Inflammatory macrophage treated with lipopolysaccharide for 1 hour (primary cell): ENCODE measurements at regions not wholly inside any gene's neighbourhood (a gene's known extent, or its start where the extent isn't known, plus 50 kb on each side); places are given as distances from the start of the nearest gene placed in this dataset.
"Not testable (repeated sequence)": the region's sequence is repeated elsewhere in the genome, so short reads cannot be mapped to it uniquely, and the experiment has no call there.

Experiments
- DNase-seq, 2 donors: peaks; one replicate each; pipeline ENCODE4 v3.0.0-alpha.2; 2020 to 2022

- no peak for DNase-seq
Observed at GRCh38 chr6:133758815-133759335, 130.0 kb upstream of the TCF21 start.

- no peak for DNase-seq
Observed at GRCh38 chr6:133759524-133759923, 129.4 kb upstream of the TCF21 start.

GRCh38 chr6:133761706-133762105 is 127.2 kb upstream of the TCF21 start:
- no peak for DNase-seq

GRCh38 chr6:133764008-133764753 is 124.7 kb upstream of the TCF21 start:
- DNase-seq = no peak

GRCh38 chr6:133764754-133765208 is 124.1 kb upstream of the TCF21 start:
- DNase-seq = no peak

GRCh38 chr6:133767357-133767970 is 121.4 kb upstream of the TCF21 start:
- no peak for DNase-seq

GRCh38 chr6:133768656-133769295 is 120.1 kb upstream of the TCF21 start:
- no peak for DNase-seq

GRCh38 chr6:133769463-133769862 is 119.5 kb upstream of the TCF21 start:
- no peak for DNase-seq

GRCh38 chr6:133772567-133772966 is 116.3 kb upstream of the TCF21 start:
- no peak for DNase-seq

- no peak for DNase-seq
Observed at GRCh38 chr6:133773776-133774175, 115.1 kb upstream of the TCF21 start.

- no peak for DNase-seq
Observed at GRCh38 chr6:133774356-133774755, 114.6 kb upstream of the TCF21 start.

GRCh38 chr6:133778414-133779130 is 110.3 kb upstream of the TCF21 start:
- peak; percentile 12 to 17 for DNase-seq

GRCh38 chr6:133779916-133780695 is 108.8 kb upstream of the TCF21 start:
- DNase-seq = no peak

GRCh38 chr6:133786016-133786415 is 102.9 kb upstream of the TCF21 start:
- DNase-seq = no peak

GRCh38 chr6:133787122-133787521 is 101.8 kb upstream of the TCF21 start:
- DNase-seq = no peak

GRCh38 chr6:133787859-133788505 is 100.9 kb upstream of the TCF21 start:
- DNase-seq = no peak

- DNase-seq = no peak
Observed at GRCh38 chr6:133788556-133788955, 100.4 kb upstream of the TCF21 start.

- peak in 1 of 2 donors; percentile 1 for DNase-seq
Observed at GRCh38 chr6:133789449-133789848, 99.5 kb upstream of the TCF21 start.

GRCh38 chr6:133790756-133791155 is 98.2 kb upstream of the TCF21 start:
- DNase-seq = not testable (repeated sequence)

GRCh38 chr6:133795051-133795450 is 93.9 kb upstream of the TCF21 start:
- not testable (repeated sequence) for DNase-seq

- no peak for DNase-seq
Observed at GRCh38 chr6:133796235-133796634, 92.7 kb upstream of the TCF21 start.

GRCh38 chr6:133799043-133799442 is 89.9 kb upstream of the TCF21 start:
- no peak for DNase-seq
